GM23248 (cell line): ENCODE measurements at regions not wholly inside any gene's neighbourhood (a gene's known extent, or its start where the extent isn't known, plus 50 kb on each side); places are given as distances from the start of the nearest gene placed in this dataset.

Experiments used
- DNase-seq: peaks from one replicate; pipeline ENCODE4 v3.0.0-alpha.2; 2015
- H2AFZ ChIP-seq: fragments of 200-600 bp; sonication (generic); 2 replicates; pipeline ENCODE4 v1.6.1; 2016; ENCODE audit warnings: antibody characterized with exemption
- H3F3A ChIP-seq: fragments of 200-600 bp; sonication (generic); 2 replicates; pipeline ENCODE4 v1.6.1; 2016; ENCODE audit warnings: mild to moderate bottlenecking, antibody characterized with exemption, mixed run types; ENCODE audit not compliant: insufficient read depth
- H3K27ac ChIP-seq: fragments of 200-600 bp; sonication (generic); 2 replicates; pipeline ENCODE4 v1.5.1; 2016; ENCODE audit warnings: mild to moderate bottlenecking
- H3K27me3 ChIP-seq: fragments of 200-600 bp; sonication (generic); replicated peaks from 2 replicates; pipeline ENCODE4 v1.6.1; 2016; ENCODE audit warnings: mild to moderate bottlenecking; ENCODE audit not compliant: insufficient read depth
- H3K36me3 ChIP-seq: fragments of 200-600 bp; sonication (generic); 2 replicates; pipeline ENCODE4 v1.6.1; 2016; ENCODE audit warnings: low read depth, mild to moderate bottlenecking
- H3K4me1 ChIP-seq: fragments of 200-600 bp; sonication (generic); 2 replicates; pipeline ENCODE4 v1.6.1; 2016; ENCODE audit warnings: mild to moderate bottlenecking; ENCODE audit not compliant: insufficient read depth
- H3K4me2 ChIP-seq: fragments of 200-600 bp; sonication (generic); one replicate; pipeline ENCODE4 v1.6.1; 2016; ENCODE audit warnings: mild to moderate bottlenecking; ENCODE audit not compliant: unreplicated experiment
- H3K4me3 ChIP-seq: fragments of 200-600 bp; sonication (generic); 2 replicates; pipeline ENCODE4 v1.5.1; 2016; ENCODE audit warnings: mild to moderate bottlenecking
- H3K79me2 ChIP-seq: fragments of 200-600 bp; sonication (generic); 2 replicates; pipeline ENCODE4 v1.6.1; 2016; ENCODE audit warnings: mild to moderate bottlenecking; ENCODE audit not compliant: insufficient read depth
- H3K9ac ChIP-seq: fragments of 200-600 bp; sonication (generic); 2 replicates; pipeline ENCODE4 v1.6.1; 2016; ENCODE audit warnings: mild to moderate bottlenecking
- H3K9me2 ChIP-seq: fragments of 200-600 bp; sonication (generic); 2 replicates; pipeline ENCODE4 v1.6.1; 2016; ENCODE audit warnings: mixed run types, mild to moderate bottlenecking, moderate library complexity; ENCODE audit not compliant: insufficient read depth
- H3K9me3 ChIP-seq: fragments of 200-600 bp; sonication (generic); one replicate; pipeline ENCODE4 v1.6.1; 2017; ENCODE audit warnings: low read depth
- H4K20me1 ChIP-seq: fragments of 200-600 bp; sonication (generic); 2 replicates; pipeline ENCODE4 v1.6.0; 2016; ENCODE audit not compliant: insufficient read depth
- EZH2 ChIP-seq: fragments of 200-600 bp; sonication (generic); IDR thresholded peaks from 2 replicates; pipeline ENCODE4 v1.6.1; 2018; ENCODE audit warnings: antibody characterized with exemption, mild to moderate bottlenecking; ENCODE audit not compliant: insufficient read depth, poor library complexity, severe bottlenecking
- EZH2phosphoT487 ChIP-seq: fragments of 200-600 bp; sonication (generic); IDR thresholded peaks from 2 replicates; pipeline ENCODE4 v1.6.1; 2018; ENCODE audit warnings: antibody characterized with exemption, moderate library complexity, mild to moderate bottlenecking, low read depth; ENCODE audit not compliant: insufficient read depth
- WGBS, 2 experiments: methylation state at CpG; one replicate each; pipeline ENCODE4 v1.1.6; 2015 to 2017; ENCODE audit warnings: low lambda C conversion rate in 2 of 2, low coverage in 1 of 2; ENCODE audit errors: missing lambda C conversion rate in 2 of 2; 5-methylcytosine and 5-hydroxymethylcytosine counted together
- in situ Hi-C: fragments of 300-500 bp; cut with MboI; formaldehyde crosslinking; loops from 2 replicates; pipeline ENCODE4 v1.15.0; 2020

GRCh38 chr20:48350313-48350988 lies 477.3 kb downstream of the PREX1 start:
- Histone ChIP-seq H3K9me3 (no peaks in the 10 kb centered on the region), H3K4me3 (no peak overlapping the region), H3K4me2 (no peak overlapping the region), H3K27me3 (peaks cover 20% of the 10 kb centered on the region), H3K27ac (no peak overlapping the region), H3K9me2 (no peaks in the 10 kb centered on the region), H3K9ac (no peak overlapping the region), H4K20me1 (no peaks in the 10 kb centered on the region), H3F3A (no peaks in the 10 kb centered on the region), H3K36me3 (no peaks in the 10 kb centered on the region), H3K79me2 (no peaks in the 10 kb centered on the region), H2AFZ (no peak overlapping the region), H3K4me1 (no peaks in the 10 kb centered on the region)
- 28 to 31% methylated on average over 5 of the region's 5 CpGs for WGBS, 2 experiments
- in situ Hi-C loops, result no loop called here
- TF ChIP-seq EZH2 (no peak), EZH2phosphoT487 (no peak)
- DNase-seq, result no peak

- H3K4me3 ChIP-seq, result no peak overlapping the region
- H3K4me1 ChIP-seq, result no peaks in the 10 kb centered on the region
- H3K79me2 ChIP-seq, result no peaks in the 10 kb centered on the region
- H3K9ac ChIP-seq, result no peak overlapping the region
- no peak overlapping the region for H2AFZ ChIP-seq
- TF ChIP-seq EZH2 (no peak), EZH2phosphoT487 (no peak)
- H4K20me1 ChIP-seq, result no peaks in the 10 kb centered on the region
- H3K27ac ChIP-seq, result no peak overlapping the region
- no peak overlapping the region for H3K4me2 ChIP-seq
- in situ Hi-C loops, result no loop called here
- 27 to 29% methylated on average over 4 of the region's 4 CpGs for WGBS, 2 experiments
- H3K9me2 ChIP-seq, result no peaks in the 10 kb centered on the region
- no peaks in the 10 kb centered on the region for H3F3A ChIP-seq
- H3K36me3 ChIP-seq, result no peaks in the 10 kb centered on the region
- DNase-seq, result no peak
- peaks cover 24% of the 10 kb centered on the region for H3K27me3 ChIP-seq
- no peaks in the 10 kb centered on the region for H3K9me3 ChIP-seq
These were observed 478.1 kb downstream of the PREX1 start for GRCh38 chr20:48349656-48350055.

- in situ Hi-C loops, result no loop called here
- H4K20me1 ChIP-seq, result no peaks in the 10 kb centered on the region
- no peaks in the 10 kb centered on the region for H3K4me1 ChIP-seq
- H2AFZ ChIP-seq, result no peak overlapping the region
- no peaks in the 10 kb centered on the region for H3K9me3 ChIP-seq
- no peaks in the 10 kb centered on the region for H3K36me3 ChIP-seq
- no peak overlapping the region for H3K9ac ChIP-seq
- no peak overlapping the region for H3K4me3 ChIP-seq
- H3K27me3 ChIP-seq, result peaks cover 28% of the 10 kb centered on the region
- H3F3A ChIP-seq, result no peaks in the 10 kb centered on the region
- no peak overlapping the region for H3K27ac ChIP-seq
- no peaks in the 10 kb centered on the region for H3K79me2 ChIP-seq
- 45 to 56% methylated on average over 3 of the region's 3 CpGs for WGBS, 2 experiments
- no peak for DNase-seq
- TF ChIP-seq EZH2 (no peak), EZH2phosphoT487 (no peak)
- H3K4me2 ChIP-seq, result no peak overlapping the region
- no peaks in the 10 kb centered on the region for H3K9me2 ChIP-seq
These were observed 479.8 kb downstream of the PREX1 start for GRCh38 chr20:48348022-48348421.

- no peak overlapping the region for H2AFZ ChIP-seq
- no peak overlapping the region for H3K4me2 ChIP-seq
- H3K79me2 ChIP-seq, result no peaks in the 10 kb centered on the region
- peaks cover 8% of the 10 kb centered on the region for H3K4me1 ChIP-seq
- no peaks in the 10 kb centered on the region for H4K20me1 ChIP-seq
- H3K27ac ChIP-seq, result no peak overlapping the region
- TF ChIP-seq EZH2, result no peak
- TF ChIP-seq EZH2phosphoT487, result no peak
- no peaks in the 10 kb centered on the region for H3K9me3 ChIP-seq
- H3K9ac ChIP-seq, result no peak overlapping the region
- H3K27me3 ChIP-seq, result peaks cover 17% of the 10 kb centered on the region
- H3K4me3 ChIP-seq, result no peak overlapping the region
- H3K36me3 ChIP-seq, result no peaks in the 10 kb centered on the region
- no peak for DNase-seq
- WGBS, 2 experiments, result 70 to 73% methylated on average over 28 of the region's 28 CpGs
- in situ Hi-C loops, result no loop called here
- H3F3A ChIP-seq, result no peaks in the 10 kb centered on the region
- H3K9me2 ChIP-seq, result no peaks in the 10 kb centered on the region
These were observed 484.8 kb downstream of the PREX1 start for GRCh38 chr20:48342822-48343513.

GRCh38 chr20:48340883-48341281 lies 486.9 kb downstream of the PREX1 start:
- Histone ChIP-seq H3K4me3 (no peak overlapping the region), H3K9me3 (no peaks in the 10 kb centered on the region), H3K4me1 (peaks cover 8% of the 10 kb centered on the region), H3K79me2 (no peaks in the 10 kb centered on the region), H3K27ac (no peak overlapping the region), H4K20me1 (no peaks in the 10 kb centered on the region), H3K9me2 (no peaks in the 10 kb centered on the region), H3K36me3 (no peaks in the 10 kb centered on the region), H3K9ac (no peak overlapping the region), H3K27me3 (peaks cover 17% of the 10 kb centered on the region), H3F3A (no peaks in the 10 kb centered on the region), H2AFZ (no peak overlapping the region), H3K4me2 (no peak overlapping the region)
- in situ Hi-C loops, result no loop called here
- WGBS, 2 experiments, result 75% methylated on average over 6 of the region's 6 CpGs
- DNase-seq, result no peak
- no peak for TF ChIP-seq EZH2phosphoT487
- no peak for TF ChIP-seq EZH2
